Cardiac muscle cell (in vitro differentiated cells and primary cell): ENCODE measurements at regions not wholly inside any gene's neighbourhood (a gene's known extent, or its start where the extent isn't known, plus 50 kb on each side); places are given as distances from the start of the nearest gene placed in this dataset.

Experiments
- DNase-seq, 2 donors: peaks; one replicate each; pipeline versions ENCODE4 v3.0.0 to v3.0.0-alpha.2; 2010 to 2017; ENCODE audit warnings: low read depth in 1 of 2, low spot score in 1 of 2
- H3K27ac ChIP-seq: fragments of 200-600 bp; sonication (generic); 2 replicates; pipeline ENCODE4 v1.5.1; 2016
- H3K27me3 ChIP-seq: fragments of 200-600 bp; sonication (generic); 2 replicates; pipeline ENCODE4 v1.6.0; 2016; ENCODE audit warnings: control low read depth
- H3K36me3 ChIP-seq: fragments of 200-600 bp; sonication (generic); 2 replicates; pipeline ENCODE4 v1.5.1; 2016; ENCODE audit warnings: control low read depth
- H3K4me1 ChIP-seq: fragments of 200-600 bp; sonication (generic); 2 replicates; pipeline ENCODE4 v1.8.1; 2017; ENCODE audit warnings: low read depth, mild to moderate bottlenecking, mixed run types
- H3K4me3 ChIP-seq: fragments of 200-600 bp; sonication (generic); 2 replicates; pipeline ENCODE4 v1.5.1; 2016; ENCODE audit warnings: mild to moderate bottlenecking
- H3K9me3 ChIP-seq: fragments of 200-600 bp; sonication (generic); 2 replicates; pipeline ENCODE4 v1.5.1; 2017; ENCODE audit warnings: low read depth, mild to moderate bottlenecking, control low read depth
- TF ChIP-seq, protein P1 (sequence below): IDR thresholded peaks from 2 replicates; pipeline ENCODE4 v1.5.1; 2012; ENCODE audit warnings: low read depth, mild to moderate bottlenecking, low read length

DNA sequence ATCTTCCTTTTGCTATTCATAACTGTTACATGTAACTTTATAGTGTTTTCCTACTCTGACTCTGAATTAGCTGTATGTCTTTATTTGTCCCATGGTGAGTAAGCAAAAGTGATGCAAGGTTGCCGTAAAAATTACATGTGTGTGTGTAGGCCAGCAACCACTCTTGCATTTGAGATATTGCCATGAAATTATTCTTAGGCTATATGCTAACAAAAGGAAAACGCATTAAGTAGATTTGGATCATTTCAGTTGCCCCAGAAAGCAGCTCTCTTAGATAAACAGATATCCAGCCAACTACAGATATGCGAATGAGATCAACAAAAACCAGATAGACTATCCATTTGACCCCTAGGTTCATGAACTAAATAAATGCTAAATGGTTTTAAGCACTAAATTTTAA is 73.6 kb downstream of the CYLC2 start:
- no peaks in the 10 kb centered on the region for H3K27me3 ChIP-seq

GRCh38 chr9:103078581-103078980 is 83.4 kb downstream of the CYLC2 start:
- no peak for DNase-seq
- Histone ChIP-seq H3K27ac (no peak overlapping the region), H3K4me3 (no peak overlapping the region), H3K36me3 (no peaks in the 10 kb centered on the region), H3K27me3 (no peaks in the 10 kb centered on the region), H3K9me3 (no peaks in the 10 kb centered on the region), H3K4me1 (no peaks in the 10 kb centered on the region)
- TF ChIP-seq, protein P1, sequence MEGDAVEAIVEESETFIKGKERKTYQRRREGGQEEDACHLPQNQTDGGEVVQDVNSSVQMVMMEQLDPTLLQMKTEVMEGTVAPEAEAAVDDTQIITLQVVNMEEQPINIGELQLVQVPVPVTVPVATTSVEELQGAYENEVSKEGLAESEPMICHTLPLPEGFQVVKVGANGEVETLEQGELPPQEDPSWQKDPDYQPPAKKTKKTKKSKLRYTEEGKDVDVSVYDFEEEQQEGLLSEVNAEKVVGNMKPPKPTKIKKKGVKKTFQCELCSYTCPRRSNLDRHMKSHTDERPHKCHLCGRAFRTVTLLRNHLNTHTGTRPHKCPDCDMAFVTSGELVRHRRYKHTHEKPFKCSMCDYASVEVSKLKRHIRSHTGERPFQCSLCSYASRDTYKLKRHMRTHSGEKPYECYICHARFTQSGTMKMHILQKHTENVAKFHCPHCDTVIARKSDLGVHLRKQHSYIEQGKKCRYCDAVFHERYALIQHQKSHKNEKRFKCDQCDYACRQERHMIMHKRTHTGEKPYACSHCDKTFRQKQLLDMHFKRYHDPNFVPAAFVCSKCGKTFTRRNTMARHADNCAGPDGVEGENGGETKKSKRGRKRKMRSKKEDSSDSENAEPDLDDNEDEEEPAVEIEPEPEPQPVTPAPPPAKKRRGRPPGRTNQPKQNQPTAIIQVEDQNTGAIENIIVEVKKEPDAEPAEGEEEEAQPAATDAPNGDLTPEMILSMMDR: no peak

More for the DNA sequence above, 73.6 kb downstream of the CYLC2 start:
- TF ChIP-seq, protein P1: no peak
- H3K27ac ChIP-seq: no peak overlapping the region
- H3K4me1 ChIP-seq: no peaks in the 10 kb centered on the region
- no peaks in the 10 kb centered on the region for H3K36me3 ChIP-seq
- H3K9me3 ChIP-seq: no peaks in the 10 kb centered on the region
- DNase-seq: no peak
- no peak overlapping the region for H3K4me3 ChIP-seq

GRCh38 chr9:103082494-103082893 is 87.4 kb downstream of the CYLC2 start:
- no peak for DNase-seq
- no peaks in the 10 kb centered on the region for H3K4me1 ChIP-seq
- TF ChIP-seq, protein P1: no peak
- H3K9me3 ChIP-seq: no peaks in the 10 kb centered on the region
- H3K27ac ChIP-seq: no peak overlapping the region
- no peaks in the 10 kb centered on the region for H3K36me3 ChIP-seq
- no peak overlapping the region for H3K4me3 ChIP-seq
- H3K27me3 ChIP-seq: no peaks in the 10 kb centered on the region

DNA sequence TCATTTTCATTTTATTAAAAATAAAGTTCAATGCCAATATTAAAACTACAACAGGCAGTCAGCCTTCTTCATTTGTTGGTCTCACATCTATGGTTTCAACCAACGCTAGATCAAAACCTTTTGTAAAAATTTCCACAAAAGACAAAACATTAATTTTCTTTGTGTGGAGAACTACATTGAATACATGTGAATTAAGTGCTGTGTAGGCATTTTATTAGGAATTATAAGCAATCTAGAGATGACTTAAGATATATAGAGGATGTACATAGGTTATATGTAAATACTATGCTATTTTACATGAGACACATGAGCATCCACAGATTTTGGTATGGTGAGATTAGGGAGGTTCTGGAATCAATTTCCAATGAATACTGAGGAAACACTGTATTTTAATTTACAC is 94.2 kb downstream of the CYLC2 start:
- H3K4me1 ChIP-seq: no peaks in the 10 kb centered on the region
- no peak for DNase-seq
- no peaks in the 10 kb centered on the region for H3K9me3 ChIP-seq
- no peak overlapping the region for H3K27ac ChIP-seq
- H3K4me3 ChIP-seq: no peak overlapping the region
- H3K36me3 ChIP-seq: no peaks in the 10 kb centered on the region
- H3K27me3 ChIP-seq: no peaks in the 10 kb centered on the region
- TF ChIP-seq, protein P1: no peak

DNA sequence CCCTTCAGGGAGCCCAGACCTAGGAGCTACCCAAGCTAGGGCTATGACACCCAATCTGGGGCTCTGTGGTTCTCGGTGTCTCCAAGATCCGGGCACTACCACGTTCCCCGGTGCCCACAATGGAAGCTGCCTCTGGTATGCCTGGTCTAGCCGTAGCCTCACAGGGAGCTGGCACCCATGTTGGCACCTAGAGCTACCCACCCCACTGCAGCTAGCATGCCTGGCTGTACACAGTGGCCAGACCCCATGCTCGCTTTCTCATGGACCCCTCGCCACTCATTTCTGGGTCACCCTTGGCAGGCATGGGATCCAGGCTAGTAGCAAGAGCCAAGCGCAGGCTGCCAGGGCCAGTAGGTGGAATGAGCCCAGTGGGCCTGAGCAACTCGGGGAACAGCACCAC is 109.0 kb downstream of the CYLC2 start:
- no peak for DNase-seq
- Histone ChIP-seq H3K27me3 (no peaks in the 10 kb centered on the region), H3K27ac (no peak overlapping the region), H3K4me3 (no peak overlapping the region), H3K36me3 (no peaks in the 10 kb centered on the region), H3K9me3 (no peaks in the 10 kb centered on the region), H3K4me1 (no peaks in the 10 kb centered on the region)
- TF ChIP-seq, protein P1: no peak

DNA sequence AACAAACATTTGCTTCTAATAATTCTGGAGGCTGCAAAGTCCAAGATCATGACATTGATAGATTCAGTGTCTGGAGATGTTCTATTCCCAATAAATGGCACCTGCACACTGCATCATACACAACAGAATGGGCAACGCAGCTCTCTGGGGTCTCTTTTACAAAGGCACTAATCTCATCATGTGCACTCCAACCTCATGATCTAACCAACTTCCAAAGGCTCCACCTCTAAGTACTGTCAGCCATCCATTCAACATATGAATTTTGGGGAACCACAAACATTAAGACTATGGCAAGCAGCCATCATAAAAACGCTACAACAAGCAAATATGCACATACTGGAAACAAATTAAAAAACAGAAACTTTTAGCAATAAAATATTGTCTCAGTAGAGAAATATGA is 121.1 kb downstream of the CYLC2 start:
- Histone ChIP-seq H3K9me3 (no peaks in the 10 kb centered on the region), H3K4me3 (no peak overlapping the region), H3K27me3 (no peaks in the 10 kb centered on the region), H3K4me1 (no peaks in the 10 kb centered on the region), H3K36me3 (no peaks in the 10 kb centered on the region), H3K27ac (no peak overlapping the region)
- DNase-seq: no peak
- TF ChIP-seq, protein P1: no peak
